Stomach (tissue), 8 donors: ENCODE measurements at regions not wholly inside any gene's neighbourhood (a gene's known extent, or its start where the extent isn't known, plus 50 kb on each side); places are given as distances from the start of the nearest gene placed in this dataset.

Experiments used
- DNase-seq, 2 donors: peaks; one replicate each; pipeline versions ENCODE4 v3.0.0 to v3.0.0-alpha.2; 2013 to 2019
- H3K27ac ChIP-seq, 5 donors: fragments of 200-600 bp in 4 of 5; sonication (generic) in 4 of 5; one replicate each; pipeline ENCODE4 v1.5.1; 2013 to 2019; ENCODE audit warnings: mild to moderate bottlenecking in 1 of 5, moderate library complexity in 1 of 5
- H3K27me3 ChIP-seq, 3 donors: fragments of 200-600 bp; sonication (generic); one replicate each; pipeline ENCODE4 v1.5.1; 2017 to 2019; ENCODE audit warnings: mixed run types in 1 of 3
- H3K36me3 ChIP-seq, 4 donors: fragments of 200-600 bp; sonication (generic); 1 replicate in 3 of 4; 2 replicates in 1 of 4; pipeline ENCODE4 v1.5.1; 2016 to 2019
- H3K4me1 ChIP-seq, 4 donors: fragments of 200-600 bp; sonication (generic); one replicate each; pipeline ENCODE4 v1.5.1; 2016 to 2019
- H3K4me3 ChIP-seq, 4 donors: fragments of 200-600 bp; sonication (generic) in 3 of 4; one replicate each; pipeline ENCODE4 v1.5.1; 2016 to 2019; ENCODE audit warnings: mild to moderate bottlenecking in 1 of 4
- H3K9me3 ChIP-seq, 4 donors: fragments of 200-600 bp; sonication (generic); one replicate each; pipeline ENCODE4 v1.5.1; 2016 to 2019
- EP300 ChIP-seq: sonication (generic); formaldehyde crosslinking; IDR thresholded peaks from one replicate; pipeline ENCODE4 v1.6.1; 2017; ENCODE audit warnings: antibody characterized with exemption
- POLR2A ChIP-seq, 4 donors: fragments of 450-650 bp; IDR thresholded peaks; one replicate each; pipeline ENCODE4 v1.6.1; 2016; ENCODE audit warnings: antibody characterized with exemption in 4 of 4, control low read depth in 2 of 4, mild to moderate bottlenecking in 1 of 4, moderate library complexity in 1 of 4
- POLR2AphosphoS5 ChIP-seq, 3 donors: sonication (generic); formaldehyde crosslinking; IDR thresholded peaks; one replicate each; pipeline ENCODE4 v1.6.1; 2016; ENCODE audit warnings: antibody characterized with exemption in 3 of 3
- WGBS, 5 donors: extraction: QIAGEN DNeasy Blood & Tissue Kit in 3 of 5; methylation state at CpG; one replicate each; pipeline versions ENCODE4 v1.1.5 to v1.1.7; 2013 to 2018; 5-methylcytosine and 5-hydroxymethylcytosine counted together
- intact Hi-C: fragments of 100-400 bp; cut with DNase I; formaldehyde crosslinking; loops from one replicate; pipeline ENCODE4 v1.15.1; 2023; ENCODE audit warnings: low total_unique reads
- TF ChIP-seq, protein P1 (sequence below), 7 experiments: fragments of 450-650 bp in 4 of 7; fragments of 200-600 bp in 3 of 7; sonication (generic) in 3 of 7; IDR thresholded peaks; one replicate each; pipeline ENCODE4 v1.5.1; 2016 to 2019; ENCODE audit warnings: antibody characterized with exemption in 7 of 7, control low read depth in 2 of 7, mild to moderate bottlenecking in 1 of 7
- donor health status: healthy with polysubstance abuse.
- donor health status: Bipolar disorder and iron deficiency.
- donor health status: healthy.

DNA sequence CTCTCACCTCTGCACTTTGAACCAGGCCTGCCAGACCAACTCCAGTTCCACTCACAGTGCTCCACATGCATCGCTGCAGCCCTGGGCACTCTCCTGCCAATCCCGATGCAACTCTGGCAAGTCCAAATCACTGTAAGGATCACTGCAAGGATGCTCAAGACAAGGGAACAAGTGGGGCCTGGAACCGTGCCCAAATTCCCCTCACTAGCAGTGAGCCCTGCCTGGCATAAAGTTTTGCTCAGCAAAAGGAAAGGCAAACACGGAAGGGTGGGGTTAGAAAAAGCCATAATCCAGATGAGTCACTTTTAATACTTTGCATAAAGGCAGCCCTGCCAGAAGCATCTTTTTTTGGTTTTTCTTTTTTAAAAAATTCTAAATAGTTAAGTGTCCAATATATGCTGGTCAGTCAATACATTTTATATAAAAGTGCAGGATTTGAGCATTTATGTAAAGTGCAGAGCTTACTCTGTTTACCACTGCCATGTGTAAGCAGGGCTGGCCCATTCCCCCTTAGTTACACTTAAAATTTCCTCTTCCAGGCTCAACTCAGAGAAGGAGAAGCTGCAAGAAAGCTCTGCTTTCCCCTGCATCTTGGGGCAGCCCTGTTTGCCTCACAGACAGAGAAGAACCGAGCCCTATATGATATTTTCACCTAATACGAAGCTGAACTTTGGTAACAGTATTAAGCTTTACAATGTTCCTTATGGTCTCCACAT lies 102.2 kb downstream of the CD47 start:
- H3K27ac ChIP-seq: peak overlapping the region in 4 of 5 donors; percentile 39 to 79 (median 74)
- H3K4me1 ChIP-seq: peaks cover 23 to 44% (median 33%) of the 10 kb centered on the region in 4 donors
- H3K27me3 ChIP-seq: no peaks in the 10 kb centered on the region
- peak; percentile 52 to 83 for DNase-seq
- no peaks in the 10 kb centered on the region for H3K9me3 ChIP-seq
- intact Hi-C loops: no loop called here
- H3K36me3 ChIP-seq: no peaks in the 10 kb centered on the region
- H3K4me3 ChIP-seq: no peak overlapping the region
- TF ChIP-seq EP300: no peak
- peak in 1 of 3 donors; percentile 68 for TF ChIP-seq POLR2AphosphoS5 (IDR thresholded peaks at IDR 0.05)
- WGBS, 5 donors: 44 to 61% (median 54%) methylated on average over 4 to 6 of the region's 6 CpGs

DNA sequence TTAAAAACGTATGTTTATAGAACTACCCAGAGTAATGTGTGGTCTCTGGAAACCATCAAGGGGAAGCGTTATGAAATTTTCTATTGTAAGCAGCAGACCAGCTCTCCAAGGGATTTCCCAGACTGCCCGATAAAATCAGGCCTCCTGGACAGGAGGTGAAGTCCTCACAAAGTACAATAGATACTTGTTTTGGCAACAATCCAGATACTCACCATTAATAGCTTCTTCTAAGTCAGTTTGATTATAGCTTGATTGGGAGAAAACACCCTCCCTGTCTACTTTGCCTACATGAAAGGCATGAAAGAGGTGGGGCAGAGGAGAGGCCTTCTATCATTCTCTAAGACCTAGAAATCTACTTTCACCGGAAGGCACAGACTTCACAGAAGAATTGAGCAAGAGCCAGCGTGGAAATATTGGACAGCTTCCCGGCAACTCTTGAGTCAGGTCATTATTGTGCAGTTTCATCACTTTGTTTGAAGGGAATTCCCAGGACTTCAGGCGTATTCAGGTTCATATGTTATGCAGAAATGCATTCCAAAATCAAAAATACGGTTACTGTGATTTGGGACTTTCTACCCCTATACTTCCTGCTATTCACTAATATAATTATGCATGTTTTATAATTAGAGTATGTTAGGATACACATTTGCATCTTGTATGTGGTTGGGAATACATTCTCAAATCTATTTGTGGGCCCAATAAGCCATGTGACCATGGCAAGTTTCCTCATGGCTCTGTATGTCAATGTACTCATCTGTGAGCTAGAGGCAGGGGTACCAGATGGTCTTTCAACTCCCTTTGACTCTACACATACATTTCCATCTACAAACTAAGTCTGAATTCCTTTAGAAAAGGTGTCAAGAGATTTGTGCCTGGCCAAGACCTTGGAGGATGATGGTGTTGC lies 103.5 kb downstream of the CD47 start:
- Histone ChIP-seq H3K4me3 (no peak overlapping the region), H3K36me3 (no peaks in the 10 kb centered on the region), H3K27ac (peak overlapping the region in 4 of 5 donors; percentile 39 to 79 (median 74)), H3K9me3 (no peaks in the 10 kb centered on the region), H3K4me1 (peaks cover 23 to 35% (median 30%) of the 10 kb centered on the region in 4 donors), H3K27me3 (no peaks in the 10 kb centered on the region)
- peak; percentile 84 to 88 for DNase-seq
- WGBS, 5 donors: 17 to 28% (median 20%) methylated on average over 8 of the region's 8 CpGs
- TF ChIP-seq, protein P1, sequence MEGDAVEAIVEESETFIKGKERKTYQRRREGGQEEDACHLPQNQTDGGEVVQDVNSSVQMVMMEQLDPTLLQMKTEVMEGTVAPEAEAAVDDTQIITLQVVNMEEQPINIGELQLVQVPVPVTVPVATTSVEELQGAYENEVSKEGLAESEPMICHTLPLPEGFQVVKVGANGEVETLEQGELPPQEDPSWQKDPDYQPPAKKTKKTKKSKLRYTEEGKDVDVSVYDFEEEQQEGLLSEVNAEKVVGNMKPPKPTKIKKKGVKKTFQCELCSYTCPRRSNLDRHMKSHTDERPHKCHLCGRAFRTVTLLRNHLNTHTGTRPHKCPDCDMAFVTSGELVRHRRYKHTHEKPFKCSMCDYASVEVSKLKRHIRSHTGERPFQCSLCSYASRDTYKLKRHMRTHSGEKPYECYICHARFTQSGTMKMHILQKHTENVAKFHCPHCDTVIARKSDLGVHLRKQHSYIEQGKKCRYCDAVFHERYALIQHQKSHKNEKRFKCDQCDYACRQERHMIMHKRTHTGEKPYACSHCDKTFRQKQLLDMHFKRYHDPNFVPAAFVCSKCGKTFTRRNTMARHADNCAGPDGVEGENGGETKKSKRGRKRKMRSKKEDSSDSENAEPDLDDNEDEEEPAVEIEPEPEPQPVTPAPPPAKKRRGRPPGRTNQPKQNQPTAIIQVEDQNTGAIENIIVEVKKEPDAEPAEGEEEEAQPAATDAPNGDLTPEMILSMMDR (IDR thresholded peaks at IDR 0.05): no peak
- TF ChIP-seq EP300 (no peak), POLR2A (IDR thresholded peaks at IDR 0.05) (no peak), POLR2AphosphoS5 (IDR thresholded peaks at IDR 0.05) (peak; percentile 34 to 74 (median 41))
- intact Hi-C loops: no loop called here

GRCh38 chr3:107986505-107986904 lies 104.3 kb downstream of the CD47 start:
- WGBS, 5 donors: 58 to 85% (median 79%) methylated on average over 4 of the region's 4 CpGs
- H3K9me3 ChIP-seq: no peaks in the 10 kb centered on the region
- H3K4me1 ChIP-seq: peaks cover 28 to 43% (median 34%) of the 10 kb centered on the region in 4 donors
- peak overlapping the region in 4 of 5 donors; percentile 36 to 79 (median 74) for H3K27ac ChIP-seq
- no peaks in the 10 kb centered on the region for H3K36me3 ChIP-seq
- H3K4me3 ChIP-seq: no peak overlapping the region
- TF ChIP-seq POLR2AphosphoS5 (IDR thresholded peaks at IDR 0.05) (no peak), POLR2A (IDR thresholded peaks at IDR 0.05) (no peak), EP300 (no peak)
- TF ChIP-seq, protein P1 (IDR thresholded peaks at IDR 0.05): no peak
- no peaks in the 10 kb centered on the region for H3K27me3 ChIP-seq
- DNase-seq: no peak
- intact Hi-C loops: no loop called here

GRCh38 chr3:107985496-107985895 lies 105.3 kb downstream of the CD47 start:
- Histone ChIP-seq H3K36me3 (no peaks in the 10 kb centered on the region), H3K27me3 (no peaks in the 10 kb centered on the region), H3K27ac (no peak overlapping the region), H3K4me3 (no peak overlapping the region), H3K4me1 (peaks cover 28 to 48% (median 38%) of the 10 kb centered on the region in 4 donors), H3K9me3 (no peaks in the 10 kb centered on the region)
- TF ChIP-seq EP300 (no peak), POLR2AphosphoS5 (IDR thresholded peaks at IDR 0.05) (no peak), POLR2A (IDR thresholded peaks at IDR 0.05) (no peak)
- TF ChIP-seq, protein P1 (IDR thresholded peaks at IDR 0.05): no peak
- no peak for DNase-seq
- intact Hi-C loops: no loop called here
- 34 to 75% (median 56%) methylated on average over 4 of the region's 4 CpGs for WGBS, 5 donors
